ENCODE measurements at regions not wholly inside any gene's neighbourhood (a gene's known extent, or its start where the extent isn't known, plus 50 kb on each side); places are given as distances from the start of the nearest gene placed in this dataset.

- Histone ChIP-seq H3K27me3 (ENCODE audit: insufficient read depth, low read length, poor library complexity, severe bottlenecking) (no peaks in the 10 kb centered on the region), H3F3A (ENCODE audit: low read depth) (no peaks in the 10 kb centered on the region), H3K79me2 (ENCODE audit: insufficient read depth, low read length) (no peaks in the 10 kb centered on the region), H3K9me2 (replicated peaks; ENCODE audit: low read depth, low read length) (no peaks in the 10 kb centered on the region), H3K9me3 (ENCODE audit: insufficient read depth, low read depth, low read length) (no peaks in the 10 kb centered on the region), H3K4me2 (ENCODE audit: low read depth, low read length, poor library complexity, severe bottlenecking) (no peak overlapping the region), H3K36me3 (ENCODE audit: insufficient read depth, low read length) (no peaks in the 10 kb centered on the region), H3K4me3 (ENCODE audit: low read length, poor library complexity, severe bottlenecking) (no peak overlapping the region), H3K4me1 (ENCODE audit: insufficient read depth, low read length, poor library complexity, severe bottlenecking) (peaks cover 3% of the 10 kb centered on the region), H4K20me1 (ENCODE audit: insufficient read depth, low read length, poor library complexity, severe bottlenecking) (no peaks in the 10 kb centered on the region), H3K9ac (ENCODE audit: low read depth, low read length, poor library complexity, severe bottlenecking) (no peak overlapping the region), H2AFZ (ENCODE audit: low read length) (no peak overlapping the region)
- TF ChIP-seq EZH2phosphoT487 (IDR thresholded peaks at IDR 0.05; ENCODE audit: borderline replicate concordance) (no peak), CTCF (conservative IDR thresholded peaks at IDR 0.05; ENCODE audit: low read length) (no peak)
Measured at GRCh38 chr15:66985653-66986052, 79.7 kb upstream of the SMAD3 start.

- Histone ChIP-seq H4K20me1 (ENCODE audit: insufficient read depth, low read length, poor library complexity, severe bottlenecking) (no peaks in the 10 kb centered on the region), H3K27me3 (ENCODE audit: insufficient read depth, low read length, poor library complexity, severe bottlenecking) (no peaks in the 10 kb centered on the region), H3K4me3 (ENCODE audit: low read length, poor library complexity, severe bottlenecking) (no peak overlapping the region), H3K79me2 (ENCODE audit: insufficient read depth, low read length) (no peaks in the 10 kb centered on the region), H3K4me1 (ENCODE audit: insufficient read depth, low read length, poor library complexity, severe bottlenecking) (no peaks in the 10 kb centered on the region), H3K9me2 (replicated peaks; ENCODE audit: low read depth, low read length) (no peaks in the 10 kb centered on the region), H3K36me3 (ENCODE audit: insufficient read depth, low read length) (no peaks in the 10 kb centered on the region), H3K9ac (ENCODE audit: low read depth, low read length, poor library complexity, severe bottlenecking) (no peak overlapping the region), H2AFZ (ENCODE audit: low read length) (no peak overlapping the region), H3K9me3 (ENCODE audit: insufficient read depth, low read depth, low read length) (no peaks in the 10 kb centered on the region), H3F3A (ENCODE audit: low read depth) (no peaks in the 10 kb centered on the region), H3K4me2 (ENCODE audit: low read depth, low read length, poor library complexity, severe bottlenecking) (no peak overlapping the region)
- no peak for TF ChIP-seq CTCF (conservative IDR thresholded peaks at IDR 0.05; ENCODE audit: low read length)
- no peak for TF ChIP-seq EZH2phosphoT487 (IDR thresholded peaks at IDR 0.05; ENCODE audit: borderline replicate concordance)
Measured at GRCh38 chr15:66986951-66987350, 78.5 kb upstream of the SMAD3 start.

GRCh38 chr15:66993090-66993489 is 72.3 kb upstream of the SMAD3 start:
- no peaks in the 10 kb centered on the region for H3F3A ChIP-seq (ENCODE audit: low read depth)
- no peaks in the 10 kb centered on the region for H3K79me2 ChIP-seq (ENCODE audit: insufficient read depth, low read length)
- no peak overlapping the region for H3K4me2 ChIP-seq (ENCODE audit: low read depth, low read length, poor library complexity, severe bottlenecking)
- no peaks in the 10 kb centered on the region for H3K4me1 ChIP-seq (ENCODE audit: insufficient read depth, low read length, poor library complexity, severe bottlenecking)
- no peak overlapping the region for H2AFZ ChIP-seq (ENCODE audit: low read length)
- H3K9ac ChIP-seq (ENCODE audit: low read depth, low read length, poor library complexity, severe bottlenecking), result no peak overlapping the region
- H3K36me3 ChIP-seq (ENCODE audit: insufficient read depth, low read length), result no peaks in the 10 kb centered on the region
- TF ChIP-seq CTCF (conservative IDR thresholded peaks at IDR 0.05; ENCODE audit: low read length), result no peak
- TF ChIP-seq EZH2phosphoT487 (IDR thresholded peaks at IDR 0.05; ENCODE audit: borderline replicate concordance), result no peak
- H3K4me3 ChIP-seq (ENCODE audit: low read length, poor library complexity, severe bottlenecking), result no peak overlapping the region
- no peaks in the 10 kb centered on the region for H3K27me3 ChIP-seq (ENCODE audit: insufficient read depth, low read length, poor library complexity, severe bottlenecking)
- H4K20me1 ChIP-seq (ENCODE audit: insufficient read depth, low read length, poor library complexity, severe bottlenecking), result no peaks in the 10 kb centered on the region
- no peaks in the 10 kb centered on the region for H3K9me3 ChIP-seq (ENCODE audit: insufficient read depth, low read depth, low read length)
- no peaks in the 10 kb centered on the region for H3K9me2 ChIP-seq (replicated peaks; ENCODE audit: low read depth, low read length)
